Astrocyte (in vitro differentiated cells and primary cell): ENCODE measurements at regions not wholly inside any gene's neighbourhood (a gene's known extent, or its start where the extent isn't known, plus 50 kb on each side); places are given as distances from the start of the nearest gene placed in this dataset.

Experiments used
- DNase-seq: peaks from one replicate; pipeline ENCODE4 v3.0.0-alpha.2; 2010; ENCODE audit warnings: low read depth
- FAIRE-seq: peaks from 2 replicates; lab custom pipeline; 2011; peaks lifted over from hg19 to GRCh38; lab: Jason Lieb, UNC
- H2AFZ ChIP-seq: 2 replicates; pipeline ENCODE4 v1.6.0; 2012; ENCODE audit warnings: low read depth, low read length, inconsistent platforms
- H3K27ac ChIP-seq: 2 replicates; pipeline ENCODE4 v1.5.1; 2011; ENCODE audit warnings: low read depth, low read length, inconsistent platforms
- H3K27me3 ChIP-seq: 2 replicates; pipeline ENCODE4 v1.6.0; 2011; ENCODE audit warnings: low read length, inconsistent platforms; ENCODE audit not compliant: insufficient read depth
- H3K36me3 ChIP-seq: 2 replicates; pipeline ENCODE4 v1.5.1; 2011; ENCODE audit warnings: low read length, inconsistent platforms; ENCODE audit not compliant: insufficient read depth
- H3K4me1 ChIP-seq: 2 replicates; pipeline ENCODE4 v1.5.1; 2011; ENCODE audit warnings: low read length, inconsistent platforms; ENCODE audit not compliant: insufficient read depth
- H3K4me2 ChIP-seq: 2 replicates; pipeline ENCODE4 v1.6.0; 2012; ENCODE audit warnings: low read length, inconsistent platforms
- H3K4me3 ChIP-seq: 2 replicates; pipeline ENCODE4 v1.5.1; 2011; ENCODE audit warnings: low read depth, mild to moderate bottlenecking, low read length, inconsistent platforms; ENCODE audit not compliant: insufficient read depth
- H3K79me2 ChIP-seq: 2 replicates; pipeline ENCODE4 v1.6.0; 2012; ENCODE audit warnings: mild to moderate bottlenecking, low read length, inconsistent platforms; ENCODE audit not compliant: insufficient read depth
- H3K9ac ChIP-seq: 2 replicates; pipeline ENCODE4 v1.6.0; 2012; ENCODE audit warnings: mild to moderate bottlenecking, low read length, inconsistent platforms
- H3K9me3 ChIP-seq: 2 replicates; pipeline ENCODE4 v1.5.1; 2012; ENCODE audit warnings: low read depth, mild to moderate bottlenecking, low read length, inconsistent platforms; ENCODE audit not compliant: insufficient read depth
- H4K20me1 ChIP-seq: 2 replicates; pipeline ENCODE4 v1.6.0; 2012; ENCODE audit warnings: low read length, inconsistent platforms; ENCODE audit not compliant: insufficient read depth
- H3K27ac Mint-ChIP-seq: one replicate; pipeline ENCODE4 v1.8.0; 2021; ENCODE audit warnings: mild to moderate bottlenecking, mixed read lengths; ENCODE audit not compliant: unreplicated experiment
- H3K27me3 Mint-ChIP-seq: one replicate; pipeline ENCODE4 v1.8.0; 2021; ENCODE audit warnings: low read depth, mixed read lengths; ENCODE audit not compliant: unreplicated experiment
- H3K36me3 Mint-ChIP-seq: one replicate; pipeline ENCODE4 v1.8.0; 2021; ENCODE audit warnings: low read depth, mixed read lengths; ENCODE audit not compliant: unreplicated experiment
- H3K4me1 Mint-ChIP-seq: one replicate; pipeline ENCODE4 v1.8.0; 2021; ENCODE audit warnings: low read depth, mixed read lengths; ENCODE audit not compliant: unreplicated experiment
- H3K4me3 Mint-ChIP-seq: one replicate; pipeline ENCODE4 v1.8.0; 2021; ENCODE audit warnings: mild to moderate bottlenecking, moderate library complexity, mixed read lengths; ENCODE audit not compliant: unreplicated experiment
- H3K9me3 Mint-ChIP-seq: one replicate; pipeline ENCODE4 v1.8.0; 2021; ENCODE audit warnings: mild to moderate bottlenecking, mixed read lengths; ENCODE audit not compliant: unreplicated experiment
- CTCF ChIP-seq: IDR thresholded peaks from 2 replicates; pipeline ENCODE4 v1.5.1; 2011; ENCODE audit warnings: low read depth, mild to moderate bottlenecking, inconsistent platforms, low read length, moderate library complexity; ENCODE audit not compliant: insufficient read depth
- EZH2 ChIP-seq: IDR thresholded peaks from 2 replicates; pipeline ENCODE4 v1.6.1; 2012; ENCODE audit warnings: mild to moderate bottlenecking, low read length, inconsistent platforms; ENCODE audit not compliant: insufficient read depth

GRCh38 chr7:145064114-145064513 lies 228.3 kb upstream of the TPK1 start:
- Histone ChIP-seq H3K27ac (no peak overlapping the region), H3K9ac (no peak overlapping the region), H4K20me1 (no peaks in the 10 kb centered on the region), H3K4me1 (no peaks in the 10 kb centered on the region), H3K4me3 (no peak overlapping the region), H3K27me3 (no peaks in the 10 kb centered on the region), H3K4me2 (no peak overlapping the region), H3K9me3 (peaks cover 4% of the 10 kb centered on the region), H3K36me3 (no peaks in the 10 kb centered on the region), H2AFZ (no peak overlapping the region), H3K79me2 (no peaks in the 10 kb centered on the region)
- H3K4me1 Mint-ChIP-seq: no peaks in the 10 kb centered on the region
- no peak overlapping the region for H3K27ac Mint-ChIP-seq
- no peak overlapping the region for H3K4me3 Mint-ChIP-seq
- no peak for DNase-seq
- no peaks in the 10 kb centered on the region for H3K27me3 Mint-ChIP-seq
- H3K9me3 Mint-ChIP-seq: no peaks in the 10 kb centered on the region
- TF ChIP-seq EZH2: no peak
- TF ChIP-seq CTCF: no peak
- no peaks in the 10 kb centered on the region for H3K36me3 Mint-ChIP-seq
- FAIRE-seq: no peak

- no peak overlapping the region for H3K9ac ChIP-seq
- no peaks in the 10 kb centered on the region for H3K27me3 ChIP-seq
- FAIRE-seq (no peak), DNase-seq (no peak)
- H3K27ac Mint-ChIP-seq: no peak overlapping the region
- H3K9me3 Mint-ChIP-seq: peaks cover 2% of the 10 kb centered on the region
- no peaks in the 10 kb centered on the region for H3K9me3 ChIP-seq
- H3K4me3 Mint-ChIP-seq: no peak overlapping the region
- H3K4me1 Mint-ChIP-seq: no peaks in the 10 kb centered on the region
- no peak overlapping the region for H3K4me2 ChIP-seq
- H3K4me1 ChIP-seq: no peaks in the 10 kb centered on the region
- H3K27me3 Mint-ChIP-seq: no peaks in the 10 kb centered on the region
- no peak overlapping the region for H2AFZ ChIP-seq
- H3K36me3 Mint-ChIP-seq: no peaks in the 10 kb centered on the region
- no peaks in the 10 kb centered on the region for H4K20me1 ChIP-seq
- H3K79me2 ChIP-seq: no peaks in the 10 kb centered on the region
- H3K36me3 ChIP-seq: no peaks in the 10 kb centered on the region
- no peak overlapping the region for H3K27ac ChIP-seq
- H3K4me3 ChIP-seq: no peak overlapping the region
- no peak for TF ChIP-seq EZH2
- no peak for TF ChIP-seq CTCF
These were observed 217.9 kb upstream of the TPK1 start for GRCh38 chr7:145053781-145054180.

- no peaks in the 10 kb centered on the region for H3K36me3 Mint-ChIP-seq
- Histone ChIP-seq H3K4me1 (no peaks in the 10 kb centered on the region), H2AFZ (no peak overlapping the region), H3K27me3 (no peaks in the 10 kb centered on the region), H4K20me1 (no peaks in the 10 kb centered on the region), H3K79me2 (no peaks in the 10 kb centered on the region), H3K4me3 (no peak overlapping the region), H3K9ac (no peak overlapping the region), H3K27ac (no peak overlapping the region), H3K9me3 (no peaks in the 10 kb centered on the region), H3K36me3 (no peaks in the 10 kb centered on the region), H3K4me2 (no peak overlapping the region)
- no peaks in the 10 kb centered on the region for H3K27me3 Mint-ChIP-seq
- H3K27ac Mint-ChIP-seq: no peak overlapping the region
- H3K9me3 Mint-ChIP-seq: peaks cover 2% of the 10 kb centered on the region
- H3K4me3 Mint-ChIP-seq: no peak overlapping the region
- TF ChIP-seq CTCF: no peak
- TF ChIP-seq EZH2: no peak
- H3K4me1 Mint-ChIP-seq: no peaks in the 10 kb centered on the region
- no peak for FAIRE-seq
- DNase-seq: no peak
These were observed 214.6 kb upstream of the TPK1 start for GRCh38 chr7:145050415-145050814.
